GM21447 (cell line): ENCODE measurements at regions not wholly inside any gene's neighbourhood (a gene's known extent, or its start where the extent isn't known, plus 50 kb on each side); places are given as distances from the start of the nearest gene placed in this dataset.

Experiments used
- ATAC-seq: cut with Tn5 transposase; IDR thresholded peaks from one replicate; pipeline ENCODE4 v1.9.1; 2021; ENCODE audit not compliant: unreplicated experiment

GRCh38 chr13:56953965-56954364 lies 186.8 kb upstream of the PRR20A start:
- ATAC-seq: no peak

- no peak for ATAC-seq
These were observed 165.1 kb upstream of the PRR20A start for GRCh38 chr13:56975647-56976046.

GRCh38 chr13:56980856-56981255 lies 159.9 kb upstream of the PRR20A start:
- no peak for ATAC-seq

GRCh38 chr13:56986121-56986520 lies 154.6 kb upstream of the PRR20A start:
- ATAC-seq: no peak

- no peak for ATAC-seq
These were observed 152.2 kb upstream of the PRR20A start for GRCh38 chr13:56988543-56988942.

- no peak for ATAC-seq
These were observed 137.0 kb upstream of the PRR20A start for GRCh38 chr13:57003682-57004081.

- no peak for ATAC-seq
These were observed 123.4 kb upstream of the PRR20A start for GRCh38 chr13:57017357-57017756.

GRCh38 chr13:57018915-57019314 lies 121.8 kb upstream of the PRR20A start:
- no peak for ATAC-seq

- no peak for ATAC-seq
These were observed 110.0 kb upstream of the PRR20A start for GRCh38 chr13:57030671-57031070.

- ATAC-seq: no peak
These were observed 104.4 kb upstream of the PRR20A start for GRCh38 chr13:57036290-57036689.

GRCh38 chr13:57044910-57045309 lies 95.8 kb upstream of the PRR20A start:
- ATAC-seq: no peak

- no peak for ATAC-seq
These were observed 94.7 kb upstream of the PRR20A start for GRCh38 chr13:57045826-57046546.

GRCh38 chr13:57056601-57057180 lies 84.0 kb upstream of the PRR20A start:
- no peak for ATAC-seq

GRCh38 chr13:57063007-57063406 lies 77.7 kb upstream of the PRR20A start:
- no peak for ATAC-seq

- no peak for ATAC-seq
These were observed 66.7 kb upstream of the PRR20A start for GRCh38 chr13:57073983-57074382.

- no peak for ATAC-seq
These were observed 65.1 kb upstream of the PRR20A start for GRCh38 chr13:57075588-57075987.

GRCh38 chr13:57087006-57087405 lies 53.7 kb upstream of the PRR20A start:
- ATAC-seq: no peak
